ENCODE measurements at regions not wholly inside any gene's neighbourhood (a gene's known extent, or its start where the extent isn't known, plus 50 kb on each side); places are given as distances from the start of the nearest gene placed in this dataset.

DNA sequence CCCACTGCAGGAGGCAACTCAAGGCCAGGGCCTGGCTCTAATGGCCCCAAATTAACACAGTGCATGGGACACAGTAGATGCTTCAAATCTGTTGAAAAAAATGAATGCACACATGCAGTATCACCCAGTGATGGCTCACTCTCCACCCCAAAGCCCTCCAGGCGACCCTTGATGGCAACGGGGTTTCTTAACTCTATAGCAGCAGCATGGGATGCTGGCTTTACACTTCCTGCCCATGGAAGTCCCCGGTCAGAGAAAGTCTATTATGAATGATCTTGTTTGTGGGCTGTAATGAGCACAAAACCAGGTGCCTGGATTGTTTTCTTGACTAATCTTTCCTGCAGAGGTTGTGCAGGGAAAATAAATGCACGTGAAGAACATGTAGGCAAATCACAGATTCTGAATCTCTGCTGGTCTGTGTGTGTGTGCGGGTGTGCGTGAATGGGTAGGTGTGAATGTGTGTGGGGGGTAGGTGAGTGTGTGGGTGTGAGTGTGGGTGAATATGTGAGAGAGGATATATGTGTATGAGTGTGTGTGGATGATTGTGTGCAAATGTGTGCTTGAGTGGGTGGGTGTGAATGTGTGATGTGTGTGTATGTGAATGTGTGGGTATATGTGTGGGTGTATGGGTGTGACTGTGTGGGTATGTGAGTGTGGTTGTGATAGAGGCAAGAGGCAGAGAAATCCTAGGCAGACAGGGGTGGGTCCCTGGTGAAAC lies 60.1 kb upstream of the MLN start:
- DNase-seq (ENCODE audit: low read depth): peak; percentile 19
- TF ChIP-seq, protein P1, sequence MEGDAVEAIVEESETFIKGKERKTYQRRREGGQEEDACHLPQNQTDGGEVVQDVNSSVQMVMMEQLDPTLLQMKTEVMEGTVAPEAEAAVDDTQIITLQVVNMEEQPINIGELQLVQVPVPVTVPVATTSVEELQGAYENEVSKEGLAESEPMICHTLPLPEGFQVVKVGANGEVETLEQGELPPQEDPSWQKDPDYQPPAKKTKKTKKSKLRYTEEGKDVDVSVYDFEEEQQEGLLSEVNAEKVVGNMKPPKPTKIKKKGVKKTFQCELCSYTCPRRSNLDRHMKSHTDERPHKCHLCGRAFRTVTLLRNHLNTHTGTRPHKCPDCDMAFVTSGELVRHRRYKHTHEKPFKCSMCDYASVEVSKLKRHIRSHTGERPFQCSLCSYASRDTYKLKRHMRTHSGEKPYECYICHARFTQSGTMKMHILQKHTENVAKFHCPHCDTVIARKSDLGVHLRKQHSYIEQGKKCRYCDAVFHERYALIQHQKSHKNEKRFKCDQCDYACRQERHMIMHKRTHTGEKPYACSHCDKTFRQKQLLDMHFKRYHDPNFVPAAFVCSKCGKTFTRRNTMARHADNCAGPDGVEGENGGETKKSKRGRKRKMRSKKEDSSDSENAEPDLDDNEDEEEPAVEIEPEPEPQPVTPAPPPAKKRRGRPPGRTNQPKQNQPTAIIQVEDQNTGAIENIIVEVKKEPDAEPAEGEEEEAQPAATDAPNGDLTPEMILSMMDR (IDR thresholded peaks at IDR 0.05; ENCODE audit: insufficient read depth, low read depth, low read length, missing control alignments): no peak
- H3K4me3 ChIP-seq (ENCODE audit: low read depth, low read length): no peak overlapping the region

DNA sequence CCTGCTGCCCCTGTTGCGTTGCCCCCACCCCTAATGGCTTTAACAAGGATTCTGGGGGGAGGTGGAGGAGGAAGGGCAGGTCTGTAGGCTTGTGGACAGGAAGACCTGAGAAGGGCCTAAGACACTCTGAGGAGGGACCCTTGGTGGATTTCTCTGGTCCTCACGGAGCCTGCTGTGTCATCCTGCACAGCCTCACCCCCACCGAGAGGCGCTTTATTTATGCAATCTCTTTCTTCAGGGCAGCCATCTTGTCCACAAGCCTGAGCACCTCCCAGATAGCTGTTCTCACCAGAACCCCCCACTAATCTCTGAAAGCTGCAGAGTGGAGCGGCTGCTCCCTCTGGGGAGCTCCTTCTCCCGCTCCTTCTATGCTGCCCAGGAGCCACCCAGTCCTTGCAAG lies 59.3 kb upstream of the MLN start:
- TF ChIP-seq, protein P1 (IDR thresholded peaks at IDR 0.05; ENCODE audit: insufficient read depth, low read depth, low read length, missing control alignments): no peak
- H3K4me3 ChIP-seq (ENCODE audit: low read depth, low read length): no peak overlapping the region
- no peak for DNase-seq (ENCODE audit: low read depth)

DNA sequence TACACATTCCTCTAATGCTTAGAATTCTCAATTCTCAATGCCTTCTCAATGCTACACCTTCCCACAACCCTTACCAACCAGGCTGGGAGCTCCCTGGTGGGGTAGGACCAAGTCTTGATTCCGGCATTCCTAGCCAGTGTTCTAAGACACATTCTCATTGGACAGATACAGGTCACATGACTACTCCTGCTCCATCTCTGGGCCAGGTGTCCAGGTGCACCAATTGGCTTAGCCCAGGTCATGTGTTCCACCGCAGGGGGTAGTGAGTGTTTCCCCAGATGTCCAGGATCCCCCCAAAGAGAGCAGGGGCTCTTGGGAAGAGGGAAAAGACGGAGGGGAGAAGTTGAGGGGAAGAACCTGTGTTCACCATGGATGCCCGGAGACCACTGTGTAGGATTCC lies 58.7 kb upstream of the MLN start:
- no peak for DNase-seq (ENCODE audit: low read depth)
- TF ChIP-seq, protein P1 (IDR thresholded peaks at IDR 0.05; ENCODE audit: insufficient read depth, low read depth, low read length, missing control alignments): no peak
- H3K4me3 ChIP-seq (ENCODE audit: low read depth, low read length): no peak overlapping the region

DNA sequence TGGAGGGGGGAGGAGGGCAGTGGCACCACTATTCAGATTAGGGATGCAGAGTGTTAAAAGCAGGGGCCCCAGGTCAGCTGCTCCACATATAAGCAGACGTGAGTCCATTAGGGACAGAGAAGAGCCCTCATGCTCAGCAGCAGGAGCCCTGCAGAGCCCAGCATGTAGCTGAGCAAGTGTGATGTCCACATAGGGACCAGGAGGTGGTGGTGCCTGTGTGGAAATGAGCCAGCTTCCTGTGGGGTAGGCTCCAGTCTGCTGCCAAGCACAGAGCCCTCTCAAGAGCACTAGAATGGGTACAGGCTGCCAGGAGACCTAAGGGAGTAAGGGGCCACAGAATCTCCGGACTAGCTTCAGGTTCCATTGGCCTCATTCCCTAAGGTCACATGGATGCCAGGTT lies 57.9 kb upstream of the MLN start:
- no peak for DNase-seq (ENCODE audit: low read depth)
- TF ChIP-seq, protein P1 (IDR thresholded peaks at IDR 0.05; ENCODE audit: insufficient read depth, low read depth, low read length, missing control alignments): no peak
- H3K4me3 ChIP-seq (ENCODE audit: low read depth, low read length): no peak overlapping the region

DNA sequence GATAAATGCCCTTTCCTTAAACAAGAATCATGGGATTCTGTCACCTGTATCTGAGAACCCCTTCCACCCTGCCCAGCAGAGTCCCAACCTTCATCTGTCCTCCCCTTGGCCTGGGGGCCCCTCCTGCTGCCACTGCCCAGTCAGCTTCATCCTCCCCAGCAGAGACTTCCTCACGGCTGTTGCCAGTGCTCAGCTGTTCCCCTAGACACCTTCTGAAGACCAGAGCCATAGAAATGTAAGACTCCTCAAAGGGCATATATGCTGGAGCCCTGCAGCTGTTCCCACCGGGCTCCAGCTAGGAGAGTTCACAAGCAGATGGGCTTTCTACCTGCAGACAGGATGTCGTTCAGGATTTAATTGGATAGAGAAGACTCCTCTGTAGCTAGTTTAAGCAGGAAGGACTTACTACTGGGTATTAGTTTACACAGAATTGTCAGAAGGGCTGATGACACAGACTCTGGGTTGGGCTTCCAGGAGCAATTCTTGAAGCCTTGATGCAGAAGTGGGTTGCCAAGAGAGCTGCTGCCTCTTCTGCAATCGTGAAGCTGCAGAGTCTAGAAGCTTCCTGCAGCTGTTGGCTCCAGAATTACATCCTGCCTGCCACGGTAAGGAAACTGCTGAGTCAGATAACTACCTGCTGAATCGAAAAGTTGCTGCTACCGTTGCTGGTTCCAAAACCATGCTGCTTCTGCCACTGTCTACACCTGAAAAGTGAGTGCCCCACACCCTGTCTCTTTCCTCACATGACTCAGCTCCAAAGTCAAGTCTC lies 57.1 kb upstream of the MLN start:
- DNase-seq (ENCODE audit: low read depth): peak; percentile 88
- no peak overlapping the region for H3K4me3 ChIP-seq (ENCODE audit: low read depth, low read length)
- TF ChIP-seq, protein P1 (IDR thresholded peaks at IDR 0.05; ENCODE audit: insufficient read depth, low read depth, low read length, missing control alignments): no peak

DNA sequence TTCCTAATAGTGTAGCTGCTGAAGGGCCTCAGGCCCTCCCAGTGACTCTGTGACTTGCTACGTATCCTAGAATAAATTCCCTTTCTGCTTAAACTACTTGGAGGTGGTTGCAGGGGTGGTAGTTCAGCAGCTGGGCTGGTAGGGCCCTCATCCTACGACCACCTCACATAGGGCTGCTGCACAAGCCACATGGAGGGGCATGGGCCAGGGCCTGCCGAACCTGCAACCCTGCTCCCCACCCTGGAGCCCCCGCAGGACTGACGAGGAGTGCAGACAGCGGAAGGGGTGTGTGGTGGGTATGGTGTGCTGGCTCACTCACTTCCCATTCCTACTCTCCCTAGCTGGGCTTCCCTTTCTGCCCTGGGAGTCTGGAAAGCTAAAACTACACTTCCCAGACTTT lies 56.2 kb upstream of the MLN start:
- TF ChIP-seq, protein P1 (IDR thresholded peaks at IDR 0.05; ENCODE audit: insufficient read depth, low read depth, low read length, missing control alignments): no peak
- DNase-seq (ENCODE audit: low read depth): no peak
- H3K4me3 ChIP-seq (ENCODE audit: low read depth, low read length): no peak overlapping the region

Data from GM12865 (cell line).